HPDE6-E6E7 (cell line): ENCODE measurements at regions not wholly inside any gene's neighbourhood (a gene's known extent, or its start where the extent isn't known, plus 50 kb on each side); places are given as distances from the start of the nearest gene placed in this dataset.

Source experiments
- DNase-seq: peaks from one replicate; pipeline ENCODE4 v3.0.0; 2011; ENCODE audit warnings: missing footprints; ENCODE audit errors: extremely low spot score

DNA sequence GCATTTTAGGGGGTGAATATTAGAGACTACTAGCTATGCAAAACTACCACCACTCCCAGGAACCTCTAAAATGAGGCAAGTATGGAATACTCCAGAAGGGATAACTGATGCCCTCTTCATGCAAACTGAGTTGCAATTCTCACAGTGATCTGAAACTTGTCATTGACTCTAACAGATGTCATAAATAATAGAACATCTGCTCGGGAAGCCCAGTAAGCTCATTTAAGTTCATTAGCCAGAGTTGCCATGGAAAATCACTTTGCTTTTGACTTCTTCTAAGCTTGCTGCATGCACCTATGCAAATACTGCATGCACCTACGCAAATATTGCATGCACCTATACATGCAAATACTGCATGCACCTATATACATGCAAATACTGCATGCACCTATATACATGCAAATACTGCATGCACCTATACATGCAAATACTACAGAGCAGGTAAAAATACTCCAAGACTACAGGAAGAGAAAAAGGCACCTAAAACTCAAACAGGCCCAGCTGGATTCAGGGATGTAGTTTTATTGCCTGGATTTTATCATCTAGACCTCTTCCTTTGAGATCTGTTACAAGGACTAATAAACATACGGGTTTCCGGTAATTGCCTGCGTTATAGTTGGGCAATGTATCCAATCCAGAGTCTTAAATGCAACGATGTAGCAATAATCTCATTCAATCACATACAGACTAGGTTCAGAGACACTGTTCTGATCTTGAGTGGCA lies 1061.1 kb upstream of the AUTS2 start:
- no peak for DNase-seq

DNA sequence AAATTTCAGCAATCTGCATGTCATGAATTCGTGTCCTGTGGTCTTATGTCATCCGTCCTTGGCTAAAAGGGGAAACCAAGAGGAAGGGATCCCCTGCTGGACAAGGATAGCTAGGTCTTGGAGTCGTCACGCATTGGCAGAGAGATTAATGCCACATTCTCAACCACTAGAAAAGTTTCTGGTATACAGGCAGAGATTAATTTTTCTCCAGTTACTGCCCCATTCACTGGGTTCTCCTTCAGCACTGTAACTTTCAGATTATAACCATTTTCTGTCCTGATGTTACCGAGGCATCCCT lies 1060.6 kb upstream of the AUTS2 start:
- no peak for DNase-seq

DNA sequence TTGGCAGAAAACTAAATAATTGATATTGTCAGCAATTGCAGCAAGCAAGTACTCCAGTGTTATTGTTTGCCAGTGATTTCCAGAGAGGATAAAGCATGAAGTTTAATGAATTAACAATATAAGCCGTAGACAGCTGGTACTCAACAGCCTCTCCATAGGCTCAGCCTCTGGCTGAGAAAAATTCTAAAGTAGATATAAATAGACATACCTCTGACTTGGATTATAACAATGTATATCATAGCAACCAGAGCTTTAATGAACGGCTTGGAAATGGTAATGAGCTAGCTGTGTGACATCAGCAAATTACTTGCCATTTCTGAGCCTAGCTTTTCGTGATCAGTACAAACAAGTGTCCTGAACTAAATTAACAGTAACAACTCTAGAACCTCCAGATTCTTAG lies 1055.4 kb upstream of the AUTS2 start:
- DNase-seq: no peak

DNA sequence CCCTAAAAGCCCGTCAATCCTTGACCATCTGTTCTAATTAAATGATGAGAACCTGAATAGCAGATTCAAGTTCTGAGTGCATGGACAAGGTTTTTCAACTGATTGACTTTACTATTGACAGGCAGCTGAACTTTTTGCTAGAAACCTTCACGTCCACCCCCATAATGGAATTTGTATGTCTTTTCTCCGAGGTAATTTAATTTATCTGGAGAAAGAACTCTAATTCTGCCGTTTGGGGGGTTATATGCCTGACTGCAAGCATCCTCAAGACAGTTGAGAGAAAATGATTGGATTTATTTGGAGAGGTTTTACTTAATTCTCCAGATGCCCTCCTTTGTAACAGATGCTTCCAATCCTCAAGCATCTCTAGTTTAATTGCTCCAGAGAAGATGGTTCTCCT lies 1053.4 kb upstream of the AUTS2 start:
- DNase-seq: no peak

DNA sequence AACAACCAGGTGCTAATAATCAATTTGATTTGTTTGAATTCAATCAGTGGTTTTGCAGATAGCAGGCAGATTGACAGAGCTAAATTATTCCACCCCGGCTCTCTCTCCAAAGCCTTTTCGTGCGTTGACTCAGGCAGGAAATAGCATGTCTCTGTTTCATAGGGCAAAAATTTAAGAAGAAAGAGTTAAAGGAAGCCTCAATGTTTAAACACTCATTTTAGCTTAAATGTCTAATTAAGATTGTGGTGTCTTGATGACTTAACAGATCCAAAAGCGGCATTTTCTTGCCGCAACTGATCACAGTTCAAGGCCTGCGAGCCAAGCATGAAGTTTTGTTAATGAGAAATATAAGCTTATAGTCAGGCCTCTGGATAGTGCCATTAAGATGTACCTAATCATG lies 1051.1 kb upstream of the AUTS2 start:
- no peak for DNase-seq

DNA sequence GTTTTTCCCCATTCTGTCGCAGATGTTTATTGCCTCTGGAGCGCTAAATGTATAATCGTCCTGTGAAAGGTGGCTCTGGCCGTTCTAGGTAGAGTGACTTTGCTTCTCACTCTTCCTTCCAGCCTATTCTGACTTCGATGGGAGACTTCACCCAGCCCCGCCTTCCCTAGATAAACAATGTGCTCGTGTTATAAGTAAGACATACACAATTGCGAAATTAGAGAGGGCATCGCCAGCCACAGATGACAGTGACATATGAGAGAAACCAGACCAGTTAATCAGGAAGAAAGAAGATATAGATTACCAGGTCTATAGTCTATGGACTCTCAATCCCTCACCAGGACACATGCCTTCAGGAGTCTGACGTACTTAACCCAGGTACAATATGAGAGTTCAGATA lies 1050.5 kb upstream of the AUTS2 start:
- no peak for DNase-seq

DNA sequence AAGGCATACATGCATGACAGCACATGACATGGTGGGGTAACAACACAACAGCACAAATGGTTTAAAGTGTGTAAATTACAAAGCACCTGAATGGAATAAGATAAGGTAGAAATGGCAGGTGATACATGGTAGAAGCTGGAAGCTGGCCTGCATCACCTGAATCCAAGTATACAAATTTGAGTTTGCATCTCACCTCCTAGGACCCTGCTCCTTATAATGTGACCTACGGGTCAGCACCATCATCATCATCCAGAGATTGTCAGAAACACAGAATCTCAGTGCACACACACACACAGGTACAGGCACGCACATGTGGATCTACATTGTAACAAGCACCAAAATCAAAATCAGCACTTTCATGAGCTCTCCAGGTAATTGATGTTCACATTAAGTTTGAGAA lies 1048.2 kb upstream of the AUTS2 start:
- DNase-seq: no peak

DNA sequence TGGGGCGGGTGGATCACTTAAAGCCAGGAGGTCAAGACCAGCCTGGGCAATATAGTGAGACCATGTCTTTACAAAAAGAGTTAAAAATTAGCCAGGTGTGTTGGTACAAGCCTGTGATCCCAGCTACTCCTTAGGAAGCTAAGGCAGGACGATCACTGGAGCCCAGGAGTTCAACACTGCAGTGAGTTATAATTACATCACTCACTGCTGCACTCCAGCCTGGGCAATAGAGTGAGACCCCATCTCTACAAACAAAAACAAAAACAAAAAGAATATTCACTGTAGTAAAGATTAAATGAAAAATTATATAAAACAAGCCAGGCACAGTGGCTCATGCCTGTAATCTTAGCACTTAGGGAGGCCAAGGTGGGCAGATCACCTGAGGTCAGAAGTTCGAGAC lies 1047.6 kb upstream of the AUTS2 start:
- no peak for DNase-seq

DNA sequence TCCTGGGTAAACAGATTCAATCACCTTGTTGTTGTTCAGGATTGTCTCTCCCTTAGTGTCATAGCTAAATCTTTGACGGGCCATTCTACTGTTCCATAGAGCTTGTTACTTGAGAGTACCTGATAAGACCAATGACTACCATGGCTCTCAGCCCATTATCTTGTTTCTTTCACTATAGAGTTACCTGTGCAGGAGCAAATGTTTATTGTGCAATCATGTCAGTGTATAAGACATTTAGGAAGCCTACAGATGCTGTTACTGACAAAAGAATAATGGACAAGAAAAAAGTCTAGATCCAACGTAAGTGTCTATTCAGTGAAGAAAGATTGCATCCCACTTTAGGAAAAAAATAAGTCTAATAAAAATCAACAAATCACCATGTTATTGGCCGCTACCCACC lies 1041.7 kb upstream of the AUTS2 start:
- no peak for DNase-seq

DNA sequence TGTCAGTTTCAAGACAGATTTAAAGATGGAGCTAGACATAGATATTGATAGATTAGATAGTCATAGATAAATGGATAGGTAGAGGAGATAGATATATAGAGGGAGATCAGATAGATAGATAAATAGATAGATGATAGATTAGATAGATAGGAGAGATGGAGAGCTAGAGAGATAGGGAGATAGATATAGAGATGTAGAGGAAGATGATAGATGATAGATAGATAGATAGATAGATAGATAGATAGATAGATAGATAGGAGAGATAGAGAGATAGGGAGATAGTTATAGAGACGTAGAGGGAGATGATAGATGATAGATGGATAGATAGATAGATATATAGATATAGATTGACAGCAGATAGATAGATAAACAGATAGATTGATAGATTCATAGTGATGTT lies 1038.8 kb upstream of the AUTS2 start:
- DNase-seq: no peak

DNA sequence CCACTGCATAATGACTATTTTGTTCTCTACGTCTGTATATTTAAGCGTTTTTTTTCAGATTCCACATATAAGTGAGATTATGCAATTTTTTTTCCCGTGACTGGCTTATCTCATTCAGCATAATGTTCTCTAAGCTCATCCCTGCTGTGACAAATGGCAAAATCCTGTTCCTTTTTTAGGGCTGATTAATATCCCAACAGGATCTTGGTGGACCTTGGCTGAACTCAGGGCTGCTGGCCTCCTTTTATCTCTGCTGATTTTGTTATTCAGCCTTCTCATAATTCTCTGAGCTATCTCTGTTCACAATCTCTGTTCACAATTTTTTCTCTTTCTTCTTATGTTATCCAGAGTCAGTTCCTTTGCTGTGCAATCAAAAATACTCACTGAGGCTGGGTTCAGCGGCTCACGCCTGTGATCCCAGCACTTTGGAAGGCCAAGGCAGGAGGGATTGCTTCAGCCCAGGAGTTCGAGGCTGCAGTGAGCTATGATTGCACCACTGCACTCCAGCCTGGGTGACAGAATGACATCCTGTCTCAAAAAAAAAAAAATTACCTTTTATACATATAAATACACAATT lies 1035.9 kb upstream of the AUTS2 start:
- DNase-seq: no peak

DNA sequence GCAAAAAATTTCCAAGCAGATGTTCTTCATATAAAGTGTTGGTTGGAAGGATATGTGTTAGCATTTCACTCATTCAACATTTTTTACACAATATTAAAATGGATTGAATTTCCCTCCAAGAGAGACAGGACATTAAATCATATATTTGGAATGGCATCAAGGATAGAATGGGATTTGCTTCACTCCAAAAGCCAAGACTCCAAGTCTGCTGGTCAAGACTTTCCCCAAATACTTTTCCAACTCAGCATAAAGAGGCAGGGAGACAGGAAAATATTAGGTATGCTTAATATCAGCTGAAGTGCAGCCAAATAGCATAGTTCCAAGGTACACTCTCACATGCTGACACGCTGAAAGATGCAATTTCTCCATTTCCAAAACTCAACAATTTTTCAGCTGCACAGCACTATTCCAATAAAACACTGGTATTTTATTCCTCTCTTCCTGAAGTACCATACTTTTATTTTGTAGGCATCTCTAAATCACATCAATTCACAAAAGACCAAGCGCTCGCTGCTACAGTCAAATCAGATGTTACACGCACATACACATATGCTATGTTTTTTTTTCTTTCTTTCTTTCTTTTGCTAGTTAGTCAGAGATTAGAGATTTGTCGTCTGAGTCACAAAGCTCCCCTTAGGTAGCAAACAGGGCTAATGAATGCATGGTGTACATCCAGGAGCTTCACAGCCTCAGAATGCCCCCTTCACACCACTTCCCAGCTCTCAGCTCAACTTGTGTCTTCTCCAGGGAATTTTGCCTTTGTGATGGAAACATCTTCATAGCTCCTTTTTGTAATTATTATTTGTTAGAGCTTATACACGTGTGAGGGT lies 1033.8 kb upstream of the AUTS2 start:
- DNase-seq: no peak

DNA sequence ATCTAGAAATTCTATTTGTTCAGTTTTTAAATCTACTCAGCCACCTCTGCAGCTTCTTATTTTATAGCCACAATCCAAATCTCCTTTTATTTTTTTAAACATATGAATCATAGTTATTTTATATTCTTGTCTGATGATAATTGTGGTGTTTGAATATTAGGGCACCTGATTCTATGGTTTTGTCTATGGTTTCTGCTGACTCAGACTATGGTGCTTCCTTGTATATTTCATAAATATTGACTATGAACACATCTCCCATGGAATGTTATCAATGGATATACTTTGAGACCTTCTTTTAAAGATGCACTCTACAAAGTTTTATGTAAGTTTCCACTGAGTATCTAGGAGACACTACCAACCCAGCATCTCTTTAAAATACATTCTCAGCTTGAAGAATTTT lies 1027.0 kb upstream of the AUTS2 start:
- DNase-seq: no peak

DNA sequence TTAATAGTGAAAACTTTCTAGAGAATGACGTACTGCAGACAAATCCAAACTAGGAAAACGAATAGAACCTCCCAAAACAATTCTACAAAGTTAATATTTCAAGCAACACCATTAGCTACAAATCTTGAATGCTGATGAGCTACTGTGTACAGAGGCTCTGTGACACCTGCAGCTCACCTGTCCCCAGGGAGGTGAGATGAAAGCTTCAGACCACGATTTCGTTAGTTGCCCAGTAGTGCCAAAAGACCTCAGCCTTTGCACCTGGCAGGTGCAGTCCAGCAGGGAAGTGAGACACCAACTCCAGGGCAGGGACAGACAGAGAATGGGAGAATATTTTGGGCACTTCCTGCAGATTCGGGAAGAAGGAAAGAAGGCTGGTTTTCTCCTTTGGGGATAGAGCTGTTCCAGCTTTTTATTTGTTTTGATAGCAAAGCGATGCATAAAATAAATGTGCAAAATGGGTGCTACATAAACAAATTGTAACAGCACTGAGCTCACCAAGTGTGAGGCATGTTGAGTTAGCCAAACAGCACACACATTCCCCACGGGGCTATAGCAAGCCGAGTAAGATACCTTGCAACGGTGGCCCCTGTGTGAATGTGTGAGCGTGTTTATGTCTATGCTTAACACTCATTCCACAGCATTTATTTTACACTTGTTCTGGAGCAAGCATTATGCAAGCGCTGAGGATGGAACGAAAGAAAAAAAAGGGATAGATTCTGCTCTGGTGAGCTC lies 1024.8 kb upstream of the AUTS2 start:
- no peak for DNase-seq

DNA sequence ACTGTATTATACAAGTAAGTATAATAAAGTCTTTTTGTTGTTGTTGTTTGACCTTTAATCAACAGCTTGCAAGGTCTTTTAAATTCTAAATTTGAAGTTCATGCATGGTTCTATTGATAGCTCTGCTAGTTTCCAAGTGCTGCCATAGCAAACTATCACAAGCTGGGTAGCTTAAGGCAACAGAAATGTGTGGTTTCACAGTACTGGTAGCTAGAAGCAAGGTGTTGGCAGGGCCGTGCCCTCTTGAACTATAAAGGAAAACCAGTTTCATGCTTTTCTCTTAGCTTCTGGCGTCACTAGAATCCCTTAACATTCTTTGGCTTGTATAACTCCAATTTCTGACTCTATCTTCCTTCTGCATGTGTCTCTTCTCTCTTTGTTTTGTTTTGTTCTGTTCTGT lies 1021.9 kb upstream of the AUTS2 start:
- DNase-seq: no peak

DNA sequence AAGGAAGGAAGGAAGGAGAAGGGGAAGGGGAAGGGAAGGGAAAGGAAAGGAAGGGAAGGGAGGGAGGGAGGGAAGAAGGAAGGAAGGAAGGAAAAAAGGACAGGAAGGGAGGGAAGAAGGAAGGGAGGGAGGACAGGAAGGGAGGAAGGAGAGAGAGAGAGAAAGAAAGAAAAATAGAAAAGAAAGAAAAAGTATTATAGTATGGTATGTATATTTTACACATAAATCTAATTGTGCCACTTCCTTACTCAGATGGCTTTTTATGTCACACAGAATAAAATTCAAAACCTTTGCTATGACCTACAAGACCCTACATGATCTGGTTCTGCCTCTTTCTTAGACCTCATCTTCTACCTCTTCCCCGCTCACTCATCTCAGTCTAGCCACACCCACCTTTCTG lies 1016.9 kb upstream of the AUTS2 start:
- DNase-seq: no peak

DNA sequence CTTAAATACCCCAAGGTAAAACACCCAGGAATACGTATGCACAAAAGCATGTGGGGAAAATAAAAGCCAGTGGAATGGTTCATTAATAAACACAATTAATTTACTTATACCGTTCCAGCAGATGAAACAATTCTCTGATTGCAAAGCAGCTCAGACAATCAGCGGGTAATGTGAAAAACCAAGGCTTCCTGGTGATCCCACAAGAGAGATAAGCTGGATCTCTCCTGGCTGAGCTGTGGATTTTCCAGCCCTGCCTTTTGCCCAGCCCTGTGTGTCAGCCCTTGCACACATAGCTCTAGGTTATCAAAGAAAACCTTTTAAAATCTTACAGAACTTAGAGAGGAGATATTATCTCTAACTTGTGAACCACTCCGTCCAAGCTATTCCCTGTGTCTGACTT lies 1010.7 kb upstream of the AUTS2 start:
- no peak for DNase-seq

DNA sequence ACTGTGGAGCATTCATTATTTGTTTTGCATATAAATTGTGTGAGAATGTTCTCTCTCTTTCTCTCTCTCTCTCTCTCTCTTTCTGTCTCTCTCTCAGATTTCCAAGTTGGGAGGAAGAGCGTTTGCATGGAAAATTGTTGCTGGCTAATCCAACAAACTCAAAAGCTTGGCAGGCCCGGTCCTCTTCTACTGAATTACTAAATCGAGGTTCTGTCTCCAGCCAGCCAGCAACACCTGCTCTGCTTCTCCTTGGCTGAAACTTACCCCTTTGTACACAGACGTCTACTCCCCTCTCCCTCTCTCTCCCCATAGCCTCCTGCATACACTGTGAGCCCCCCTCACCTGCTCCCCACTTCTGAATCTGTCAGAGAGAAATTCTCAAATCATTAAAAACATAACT lies 996.4 kb upstream of the AUTS2 start:
- DNase-seq: no peak

DNA sequence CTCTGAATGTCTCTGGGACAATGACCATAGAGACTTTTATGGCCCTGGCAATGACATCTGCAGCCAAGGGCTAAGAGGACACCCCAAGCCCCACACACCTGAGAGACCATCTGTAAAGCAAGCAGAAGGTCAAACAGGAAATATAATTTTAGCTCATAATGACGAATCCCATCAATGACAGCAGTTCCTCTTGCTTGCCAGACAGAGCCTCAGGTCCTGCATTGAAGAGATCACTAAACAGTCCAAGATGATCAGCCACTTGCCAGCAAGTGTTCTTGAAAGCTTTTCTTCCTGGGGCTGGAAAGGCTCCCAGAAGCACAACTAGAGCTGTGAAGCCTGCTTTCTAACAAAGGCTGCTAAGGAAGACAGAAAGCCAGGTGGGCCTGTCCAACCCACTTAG lies 993.7 kb upstream of the AUTS2 start:
- no peak for DNase-seq

DNA sequence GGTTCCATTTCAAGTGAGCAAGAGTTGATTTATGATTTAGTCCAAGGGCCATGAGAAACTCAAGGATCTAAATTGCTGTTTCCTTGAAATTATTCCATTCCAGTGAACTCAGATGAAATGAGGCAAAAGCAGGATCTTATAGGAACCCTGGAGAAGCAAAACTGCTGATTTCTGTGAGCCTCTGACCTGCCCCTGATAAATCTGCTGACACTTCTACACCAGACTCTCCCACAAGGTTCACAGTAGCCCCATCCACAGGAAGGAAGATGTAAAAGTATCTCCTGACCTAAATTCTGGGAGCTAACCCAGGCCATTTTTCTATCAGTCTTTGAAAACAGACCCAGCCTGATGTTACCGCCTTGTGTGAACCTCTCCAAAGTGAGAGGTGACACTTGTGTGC lies 987.6 kb upstream of the AUTS2 start:
- DNase-seq: no peak

DNA sequence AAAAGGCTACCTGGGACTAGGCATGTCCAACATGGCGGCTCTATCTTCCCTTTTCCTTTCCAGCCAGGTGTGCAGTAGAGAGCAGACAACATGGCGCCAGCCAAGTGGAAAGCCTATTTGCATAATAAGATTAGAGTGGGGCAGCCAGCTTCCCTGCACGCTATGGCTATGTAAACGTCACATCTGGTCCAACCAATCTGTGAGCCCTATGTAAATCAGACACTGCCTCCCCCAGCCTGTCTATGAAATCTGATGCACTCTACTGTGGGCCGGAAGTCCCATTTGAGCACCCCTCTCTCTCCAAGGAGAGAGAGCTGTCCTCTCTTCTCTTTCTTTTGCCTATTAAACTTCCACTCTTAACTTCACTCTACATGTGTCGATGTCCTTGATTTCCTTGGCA lies 984.9 kb upstream of the AUTS2 start:
- no peak for DNase-seq

DNA sequence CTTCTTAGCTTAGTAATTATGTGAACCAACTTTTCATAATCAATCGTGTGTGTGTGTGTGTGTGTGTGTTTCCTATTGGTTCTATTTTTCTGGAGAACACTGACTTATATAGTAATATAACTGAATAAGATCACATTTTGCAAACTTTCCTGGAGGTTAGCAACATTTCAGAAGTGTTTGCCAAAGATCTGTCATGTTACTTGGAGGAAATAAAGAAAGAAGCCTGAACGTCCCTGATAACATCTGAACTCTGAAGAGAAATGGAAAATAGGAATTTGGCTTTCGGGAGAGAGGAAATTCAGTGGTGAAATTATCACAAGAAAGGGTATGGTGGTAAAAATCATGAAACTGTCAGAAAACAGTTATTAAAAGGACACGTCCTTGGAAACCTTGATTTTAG lies 984.4 kb upstream of the AUTS2 start:
- DNase-seq: no peak

DNA sequence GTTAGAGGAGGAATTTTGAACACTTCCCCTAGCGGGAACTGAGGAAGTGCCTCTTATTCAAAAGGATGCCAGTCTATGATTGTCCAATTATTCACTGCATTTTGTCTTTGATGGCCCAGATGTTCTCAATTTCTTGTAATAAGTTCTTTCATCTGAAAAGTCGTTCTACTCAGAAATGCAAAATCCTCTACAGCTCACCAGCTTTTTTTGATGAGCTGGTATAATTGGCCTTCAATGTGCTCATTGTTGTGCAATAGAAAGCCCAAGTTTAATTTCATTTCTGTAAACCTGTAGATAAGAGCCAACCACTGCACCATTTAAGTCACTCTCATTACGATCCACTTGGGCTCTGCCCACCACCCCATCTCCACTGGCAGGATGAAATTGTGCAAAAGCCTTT lies 978.7 kb upstream of the AUTS2 start:
- no peak for DNase-seq
